ENCODE measurements at regions not wholly inside any gene's neighbourhood (a gene's known extent, or its start where the extent isn't known, plus 50 kb on each side); places are given as distances from the start of the nearest gene placed in this dataset.
"Not testable (repeated sequence)": the region's sequence is repeated elsewhere in the genome, so short reads cannot be mapped to it uniquely, and the experiment has no call there.

DNA sequence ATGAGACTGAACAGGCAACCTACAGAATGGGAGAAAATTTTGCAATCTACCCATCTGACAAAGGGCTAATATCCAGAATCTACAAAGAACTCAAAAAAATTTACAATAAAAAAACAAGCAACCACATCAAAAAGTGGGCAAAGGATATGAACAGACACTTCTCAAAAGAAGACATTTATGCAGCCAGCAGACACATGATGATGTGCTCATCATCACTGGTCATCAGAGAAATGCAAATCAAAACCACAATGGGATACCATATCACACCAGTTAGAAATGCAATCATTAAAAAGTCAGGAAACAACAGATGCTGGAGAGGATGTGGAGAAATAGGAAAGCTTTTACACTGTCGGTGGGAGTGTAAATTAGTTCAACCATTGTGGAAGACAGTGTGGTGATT lies 51.7 kb upstream of the PAXBP1 start:
- not testable (repeated sequence) for H3K36me3 Mint-ChIP-seq (ENCODE audit: insufficient read depth); ATAC-seq (replicated peaks); H3K27me3 Mint-ChIP-seq; H3K4me1 Mint-ChIP-seq (ENCODE audit: low read depth in 2 of 2); H3K27ac Mint-ChIP-seq; H3K4me3 Mint-ChIP-seq; DNase-seq; H3K9me3 Mint-ChIP-seq

- DNase-seq (no peak), ATAC-seq (replicated peaks) (no peak)
- H3K4me1 Mint-ChIP-seq (ENCODE audit: low read depth in 2 of 2): no peaks in the 10 kb centered on the region
- H3K9me3 Mint-ChIP-seq: no peaks in the 10 kb centered on the region
- no peak overlapping the region for H3K4me3 Mint-ChIP-seq
- H3K27me3 Mint-ChIP-seq: peaks cover 5 to 9% of the 10 kb centered on the region in 2 donors
- H3K27ac Mint-ChIP-seq: no peak overlapping the region
- no peaks in the 10 kb centered on the region for H3K36me3 Mint-ChIP-seq (ENCODE audit: insufficient read depth)
These were observed 53.4 kb upstream of the PAXBP1 start for GRCh38 chr21:32824950-32825349.

- Mint-ChIP-seq H3K4me1 (ENCODE audit: low read depth in 2 of 2) (no peaks in the 10 kb centered on the region), H3K27ac (no peak overlapping the region), H3K4me3 (no peak overlapping the region), H3K9me3 (no peaks in the 10 kb centered on the region), H3K36me3 (ENCODE audit: insufficient read depth) (no peaks in the 10 kb centered on the region), H3K27me3 (peaks cover 5 to 9% of the 10 kb centered on the region in 2 donors)
- ATAC-seq (replicated peaks) (no peak), DNase-seq (peak in 2 of 3 experiments; percentile 11 to 19)
These were observed 55.0 kb upstream of the PAXBP1 start for GRCh38 chr21:32826329-32827167.

DNA sequence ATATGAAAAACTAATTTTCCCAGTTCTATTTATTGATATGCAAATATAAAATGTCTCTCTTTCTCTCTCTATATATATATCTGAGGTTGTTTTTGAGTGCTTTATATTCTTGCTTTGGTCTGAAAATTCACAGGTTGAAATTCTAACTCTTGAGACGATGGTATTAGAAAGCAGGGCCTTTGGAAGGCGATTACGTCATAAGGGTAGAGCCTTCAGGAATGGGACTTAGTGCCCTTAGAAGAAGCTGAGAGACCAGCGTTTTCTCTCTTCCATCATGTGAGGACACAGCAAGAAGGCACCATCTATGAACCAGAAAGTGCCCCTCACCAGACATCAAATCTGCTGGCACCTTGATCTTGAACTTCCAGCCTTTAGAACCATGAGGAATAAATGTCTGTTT lies 57.4 kb upstream of the PAXBP1 start:
- DNase-seq: no peak
- Mint-ChIP-seq H3K27ac (no peak overlapping the region), H3K27me3 (peaks cover 5 to 9% of the 10 kb centered on the region in 2 donors), H3K36me3 (ENCODE audit: insufficient read depth) (no peaks in the 10 kb centered on the region), H3K4me3 (no peak overlapping the region), H3K4me1 (ENCODE audit: low read depth in 2 of 2) (no peaks in the 10 kb centered on the region), H3K9me3 (no peaks in the 10 kb centered on the region)
- ATAC-seq (replicated peaks): no peak

GRCh38 chr21:32829504-32829903 lies 57.9 kb upstream of the PAXBP1 start:
- ATAC-seq (replicated peaks) (no peak), DNase-seq (no peak)
- Mint-ChIP-seq H3K27me3 (peaks cover 5 to 9% of the 10 kb centered on the region in 2 donors), H3K4me1 (ENCODE audit: low read depth in 2 of 2) (no peaks in the 10 kb centered on the region), H3K4me3 (no peak overlapping the region), H3K27ac (no peak overlapping the region), H3K36me3 (ENCODE audit: insufficient read depth) (no peaks in the 10 kb centered on the region), H3K9me3 (no peaks in the 10 kb centered on the region)

GRCh38 chr21:32831779-32832178 lies 60.2 kb upstream of the PAXBP1 start:
- not testable (repeated sequence) for H3K4me3 Mint-ChIP-seq; DNase-seq; H3K27ac Mint-ChIP-seq; H3K9me3 Mint-ChIP-seq; H3K36me3 Mint-ChIP-seq (ENCODE audit: insufficient read depth); ATAC-seq (replicated peaks); H3K4me1 Mint-ChIP-seq (ENCODE audit: low read depth in 2 of 2)
- H3K27me3 Mint-ChIP-seq: peaks cover 0 to 10% of the 10 kb centered on the region in 2 donors

DNA sequence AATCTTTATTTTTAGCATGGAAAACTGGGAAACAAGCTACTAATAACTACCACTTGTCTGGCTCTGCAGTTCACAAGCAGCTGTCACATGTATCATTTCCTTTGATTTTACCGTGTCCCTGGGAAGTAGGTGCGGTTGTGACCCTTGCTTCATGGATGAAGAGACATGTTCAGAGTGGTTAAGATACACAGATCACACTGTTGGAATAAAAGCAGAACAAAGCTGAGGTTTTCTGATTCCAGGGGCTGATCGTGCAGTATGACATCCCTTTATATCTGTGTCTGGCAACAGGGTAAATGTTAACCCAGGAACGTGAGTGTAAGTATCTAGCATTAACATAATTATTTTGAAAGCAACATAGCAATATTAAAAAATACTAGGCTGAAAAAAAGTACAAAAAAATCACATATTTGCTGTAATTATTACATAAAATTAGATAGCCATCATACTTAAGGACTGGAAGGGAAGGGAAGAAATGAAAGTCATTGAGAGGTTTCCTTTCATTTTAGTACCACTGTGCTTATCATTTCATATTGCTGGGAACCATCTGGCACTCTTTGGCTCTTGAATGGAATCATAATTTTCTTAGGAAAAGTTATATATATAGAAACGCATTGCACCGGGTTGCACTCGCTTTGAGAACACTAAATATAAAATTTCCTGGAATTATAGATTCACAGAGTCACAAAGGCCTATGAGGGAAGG lies 62.8 kb upstream of the PAXBP1 start:
- H3K36me3 Mint-ChIP-seq (ENCODE audit: insufficient read depth): no peaks in the 10 kb centered on the region
- H3K27me3 Mint-ChIP-seq: peaks cover 17% of the 10 kb centered on the region in 2 donors
- no peak for DNase-seq

GRCh38 chr21:32834916-32835235 lies 63.3 kb upstream of the PAXBP1 start:
- no peak overlapping the region for H3K27ac Mint-ChIP-seq
- H3K9me3 Mint-ChIP-seq: no peaks in the 10 kb centered on the region
- H3K4me3 Mint-ChIP-seq: no peak overlapping the region
- no peak for DNase-seq
- no peak for ATAC-seq (replicated peaks)
- H3K36me3 Mint-ChIP-seq (ENCODE audit: insufficient read depth): no peaks in the 10 kb centered on the region
- H3K27me3 Mint-ChIP-seq: peaks cover 22% of the 10 kb centered on the region in 2 donors
- H3K4me1 Mint-ChIP-seq (ENCODE audit: low read depth in 2 of 2): no peaks in the 10 kb centered on the region

More for the DNA sequence above, 62.8 kb upstream of the PAXBP1 start:
- Mint-ChIP-seq H3K27ac (no peak overlapping the region), H3K4me3 (no peak overlapping the region), H3K9me3 (no peaks in the 10 kb centered on the region), H3K4me1 (ENCODE audit: low read depth in 2 of 2) (no peaks in the 10 kb centered on the region)
- ATAC-seq (replicated peaks): no peak

DNA sequence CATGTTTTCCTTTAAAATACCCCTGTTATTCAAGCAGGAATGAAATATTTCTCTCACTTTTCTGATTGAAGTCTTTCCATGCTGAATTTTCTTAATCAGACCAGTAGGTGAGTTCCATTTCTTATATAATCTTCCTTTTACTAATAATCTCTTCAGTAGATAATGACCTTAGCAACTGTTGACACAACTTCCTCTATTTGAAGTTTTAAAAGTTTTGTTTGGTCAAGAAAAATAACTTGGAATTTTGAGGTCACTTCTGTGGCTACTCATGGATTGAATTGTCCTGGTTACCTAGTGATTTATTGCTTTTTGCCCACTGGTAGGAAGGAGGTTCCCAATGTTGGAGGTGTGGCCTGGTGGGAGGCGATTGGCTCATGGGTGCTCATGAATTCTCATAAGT lies 70.6 kb upstream of the PAXBP1 start:
- peaks cover 23 to 53% of the 10 kb centered on the region in 2 donors for H3K27me3 Mint-ChIP-seq
- no peaks in the 10 kb centered on the region for H3K36me3 Mint-ChIP-seq (ENCODE audit: insufficient read depth)
- H3K4me1 Mint-ChIP-seq (ENCODE audit: low read depth in 2 of 2): no peaks in the 10 kb centered on the region
- no peaks in the 10 kb centered on the region for H3K9me3 Mint-ChIP-seq
- ATAC-seq (replicated peaks) (no peak), DNase-seq (no peak)
- no peak overlapping the region for H3K4me3 Mint-ChIP-seq
- no peak overlapping the region for H3K27ac Mint-ChIP-seq

GRCh38 chr21:32843561-32843960 lies 72.0 kb upstream of the PAXBP1 start:
- H3K9me3 Mint-ChIP-seq: no peaks in the 10 kb centered on the region
- peaks cover 28 to 55% of the 10 kb centered on the region in 2 donors for H3K27me3 Mint-ChIP-seq
- no peak overlapping the region for H3K4me3 Mint-ChIP-seq
- no peak for ATAC-seq (replicated peaks)
- DNase-seq: no peak
- H3K4me1 Mint-ChIP-seq (ENCODE audit: low read depth in 2 of 2): no peaks in the 10 kb centered on the region
- no peak overlapping the region for H3K27ac Mint-ChIP-seq
- H3K36me3 Mint-ChIP-seq (ENCODE audit: insufficient read depth): no peaks in the 10 kb centered on the region

GRCh38 chr21:32844076-32844475 lies 72.5 kb upstream of the PAXBP1 start:
- no peak overlapping the region for H3K4me3 Mint-ChIP-seq
- no peak overlapping the region for H3K27ac Mint-ChIP-seq
- DNase-seq (no peak), ATAC-seq (replicated peaks) (no peak)
- H3K4me1 Mint-ChIP-seq (ENCODE audit: low read depth in 2 of 2): no peaks in the 10 kb centered on the region
- H3K36me3 Mint-ChIP-seq (ENCODE audit: insufficient read depth): no peaks in the 10 kb centered on the region
- peaks cover 29 to 57% of the 10 kb centered on the region in 2 donors for H3K27me3 Mint-ChIP-seq
- H3K9me3 Mint-ChIP-seq: no peaks in the 10 kb centered on the region

DNA sequence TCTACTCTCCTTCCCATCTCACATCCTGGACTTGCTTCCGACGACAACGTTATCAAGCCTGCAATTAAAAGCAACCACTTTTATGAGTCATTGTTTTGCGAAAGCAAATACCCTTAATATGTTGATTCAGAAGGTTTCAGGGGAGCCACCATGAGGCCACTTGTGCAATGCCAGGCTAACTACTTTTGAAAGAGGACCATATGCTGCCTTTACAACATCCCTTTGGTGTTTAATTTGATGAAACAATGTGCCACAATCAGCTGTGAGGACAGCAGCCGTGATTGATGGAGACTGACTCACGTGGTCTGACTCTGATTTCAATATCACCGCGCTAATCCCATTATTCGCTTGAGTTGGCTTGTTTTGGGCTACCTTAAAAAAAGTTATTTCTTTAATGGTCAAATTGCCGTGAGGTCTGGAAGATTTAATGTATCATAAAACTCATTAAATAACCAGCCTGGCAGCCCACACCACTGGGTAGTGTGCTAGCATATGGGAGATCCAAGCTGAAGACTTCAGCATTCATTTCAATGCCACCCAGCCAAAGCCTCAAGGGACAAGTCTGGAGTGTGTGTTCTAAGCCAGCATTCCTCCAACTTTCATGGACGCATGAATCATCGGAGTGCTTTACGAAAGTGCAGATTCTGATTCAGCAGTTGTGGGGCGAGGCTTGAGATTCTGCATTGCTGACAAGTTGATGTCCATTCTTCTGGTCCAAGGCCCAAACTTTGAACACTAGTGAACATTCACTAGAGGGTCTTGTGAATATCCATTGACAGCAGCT lies 73.3 kb upstream of the PAXBP1 start:
- Mint-ChIP-seq H3K27ac (no peak overlapping the region), H3K9me3 (no peaks in the 10 kb centered on the region), H3K4me1 (ENCODE audit: low read depth in 2 of 2) (no peaks in the 10 kb centered on the region), H3K36me3 (ENCODE audit: insufficient read depth) (no peaks in the 10 kb centered on the region), H3K27me3 (peaks cover 29 to 57% of the 10 kb centered on the region in 2 donors), H3K4me3 (no peak overlapping the region)
- ATAC-seq (replicated peaks): no peak
- DNase-seq: no peak

GRCh38 chr21:32858628-32859027 lies 87.1 kb upstream of the PAXBP1 start:
- H3K27ac Mint-ChIP-seq: no peak overlapping the region

More at GRCh38 chr21:32858628-32859027, 87.1 kb upstream of the PAXBP1 start:
- Mint-ChIP-seq H3K27me3 (peaks cover 18 to 25% of the 10 kb centered on the region in 2 donors), H3K36me3 (ENCODE audit: insufficient read depth) (no peaks in the 10 kb centered on the region), H3K4me3 (no peak overlapping the region), H3K9me3 (no peaks in the 10 kb centered on the region), H3K4me1 (ENCODE audit: low read depth in 2 of 2) (no peaks in the 10 kb centered on the region)
- ATAC-seq (replicated peaks) (no peak), DNase-seq (no peak)

Measured in effector memory CD8-positive, alpha-beta T cell (primary cell).